Fibroblast of skin of left quadriceps (primary cell): ENCODE measurements at regions not wholly inside any gene's neighbourhood (a gene's known extent, or its start where the extent isn't known, plus 50 kb on each side); places are given as distances from the start of the nearest gene placed in this dataset.

Source experiments
- DNase-seq, 2 experiments: peaks; one replicate each; pipeline ENCODE4 v3.0.0-alpha.2; 2013; ENCODE audit warnings: low read depth in 2 of 2

DNA sequence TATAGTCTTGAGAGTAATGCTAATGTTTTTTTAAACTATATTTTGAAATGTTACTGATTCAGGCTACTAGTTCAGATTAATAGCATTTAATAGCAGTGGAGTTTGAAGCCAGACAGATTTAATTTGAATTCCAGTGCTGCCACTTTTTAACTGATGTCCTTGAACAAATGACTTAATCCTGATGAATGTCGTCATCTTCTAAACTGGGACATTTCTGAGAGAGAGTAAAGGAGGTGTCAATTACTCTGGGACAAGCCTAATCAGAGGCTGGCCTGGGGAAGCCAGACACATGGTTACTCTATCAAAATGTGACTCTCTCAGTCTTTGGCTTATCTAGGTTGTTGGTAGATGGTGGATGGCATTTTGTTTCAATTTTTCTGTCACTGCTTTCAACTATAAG lies 246.7 kb downstream of the HS3ST3A1 start:
- no peak for DNase-seq

DNA sequence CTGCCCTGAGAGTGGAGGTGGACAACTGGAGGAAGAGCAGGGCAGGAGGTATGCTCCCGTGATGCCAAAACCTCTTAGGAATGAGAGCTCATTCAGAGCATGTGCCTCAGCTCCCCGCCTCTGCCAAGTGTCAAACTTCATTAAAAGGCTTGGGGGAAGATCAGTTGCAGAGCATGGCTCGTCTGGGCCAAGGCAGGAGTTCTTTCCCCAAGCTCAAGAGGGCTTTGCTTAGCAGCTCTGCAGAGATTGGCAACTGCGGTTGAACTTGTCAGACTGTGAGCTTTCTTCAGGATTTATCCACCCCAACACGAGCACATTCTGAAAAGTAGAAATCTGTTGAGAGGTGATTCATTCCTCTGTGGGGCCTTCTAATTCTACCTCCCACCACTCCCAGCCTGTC lies 248.1 kb downstream of the HS3ST3A1 start:
- DNase-seq: no peak

DNA sequence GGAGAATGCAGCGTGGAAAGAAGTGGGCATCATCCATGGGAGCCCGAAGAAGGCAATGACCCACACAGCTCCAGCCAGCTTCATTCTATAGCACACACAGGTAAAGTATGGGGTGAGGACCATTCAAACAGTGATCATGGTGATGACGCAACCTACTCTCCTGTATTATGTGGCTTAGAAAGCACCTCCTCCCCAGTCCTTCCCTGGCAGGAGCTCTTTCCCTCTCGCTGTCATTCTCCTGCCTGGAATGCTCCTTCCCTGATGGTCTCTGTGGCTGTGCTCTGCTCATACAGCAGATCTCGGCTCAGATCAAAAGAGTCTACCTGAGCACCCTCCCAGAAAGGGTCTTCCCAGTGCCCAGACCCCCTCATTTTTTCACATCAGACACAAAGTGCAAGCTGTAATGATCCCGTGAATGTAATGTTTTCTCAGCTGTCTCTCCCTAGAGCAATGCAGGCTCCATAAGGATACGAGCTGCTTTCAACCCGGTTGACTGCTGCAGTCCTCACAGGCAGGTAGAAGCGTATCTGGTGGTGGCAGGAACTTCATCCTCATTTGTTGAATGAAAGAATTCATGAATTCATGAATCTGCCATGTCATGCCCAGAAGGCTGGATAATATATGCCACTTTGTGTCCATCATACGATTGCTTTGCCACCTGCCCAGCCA lies 248.8 kb downstream of the HS3ST3A1 start:
- no peak for DNase-seq

DNA sequence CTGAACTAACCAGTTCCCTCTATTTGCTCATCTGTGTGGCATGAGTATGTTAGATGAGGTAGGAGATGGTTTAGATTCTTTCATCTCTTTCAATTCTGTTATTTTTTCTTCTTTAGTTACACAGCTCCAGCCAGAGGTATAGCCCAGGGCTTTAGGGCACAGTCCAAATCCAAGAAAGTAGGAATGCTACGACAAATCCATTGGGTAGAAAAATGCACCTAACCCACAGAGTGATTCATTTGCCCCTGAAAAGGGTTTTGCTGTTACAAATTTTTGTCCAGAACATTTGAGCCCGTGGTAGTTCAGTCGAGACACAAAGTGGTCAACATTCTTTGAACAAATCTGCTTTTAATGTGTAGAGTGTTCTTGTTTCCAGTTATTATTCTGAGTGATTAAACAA lies 250.7 kb downstream of the HS3ST3A1 start:
- DNase-seq: no peak

DNA sequence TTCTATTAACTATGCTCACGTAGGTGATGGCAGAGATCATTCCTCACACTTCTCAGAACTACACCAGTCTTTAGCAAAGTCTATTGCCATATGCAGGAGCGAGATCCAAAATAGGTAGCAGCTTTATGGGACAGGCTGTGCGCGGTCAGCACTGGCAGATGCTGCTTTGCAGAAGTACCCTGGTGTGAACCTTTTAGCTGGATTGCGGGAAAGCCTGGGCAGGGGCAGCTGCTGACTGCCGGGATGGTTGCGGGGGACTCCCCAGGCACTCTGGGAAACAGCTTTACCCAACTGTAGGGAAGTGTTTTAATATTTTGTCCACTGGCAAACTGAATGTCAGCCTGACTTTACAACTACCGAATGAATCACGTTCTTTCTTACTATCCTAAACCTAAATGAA lies 251.3 kb downstream of the HS3ST3A1 start:
- DNase-seq: no peak

DNA sequence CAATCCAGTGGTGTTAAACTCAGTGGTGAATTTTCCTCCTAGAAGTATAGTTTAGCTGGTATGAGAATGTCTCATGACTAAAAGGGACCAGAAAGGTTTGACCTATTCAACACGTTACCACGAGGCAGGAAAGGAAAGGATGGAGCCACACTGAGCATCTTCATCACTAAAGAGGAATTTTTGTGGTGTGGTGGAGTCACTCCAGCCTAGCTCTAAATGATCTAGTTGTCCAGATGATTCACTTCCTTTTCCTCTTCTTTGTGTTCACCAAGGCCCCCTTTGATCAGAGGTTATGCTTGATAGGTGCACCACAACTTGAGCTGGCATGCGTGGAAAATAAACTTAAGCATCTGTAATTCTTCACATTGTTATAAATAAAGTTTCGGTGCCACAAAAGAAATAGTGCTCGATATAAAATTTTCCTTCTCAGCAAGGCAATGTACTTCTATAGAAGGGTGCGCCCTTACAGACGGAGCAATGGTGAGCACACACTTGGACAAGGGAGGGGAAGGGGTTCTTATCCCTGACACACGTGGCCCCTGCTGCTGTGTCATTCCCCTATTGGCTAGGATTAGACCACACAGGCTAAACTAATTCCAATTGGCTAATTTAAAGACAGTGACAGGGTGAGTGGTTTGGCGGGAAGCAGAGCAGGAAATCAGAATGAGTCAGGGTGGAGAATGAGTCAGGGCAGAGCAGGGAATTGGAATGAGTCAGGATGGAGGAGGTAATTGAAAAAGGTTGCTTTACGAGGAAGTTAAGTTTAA lies 254.6 kb downstream of the HS3ST3A1 start:
- DNase-seq: peak; percentile 89 to 90

DNA sequence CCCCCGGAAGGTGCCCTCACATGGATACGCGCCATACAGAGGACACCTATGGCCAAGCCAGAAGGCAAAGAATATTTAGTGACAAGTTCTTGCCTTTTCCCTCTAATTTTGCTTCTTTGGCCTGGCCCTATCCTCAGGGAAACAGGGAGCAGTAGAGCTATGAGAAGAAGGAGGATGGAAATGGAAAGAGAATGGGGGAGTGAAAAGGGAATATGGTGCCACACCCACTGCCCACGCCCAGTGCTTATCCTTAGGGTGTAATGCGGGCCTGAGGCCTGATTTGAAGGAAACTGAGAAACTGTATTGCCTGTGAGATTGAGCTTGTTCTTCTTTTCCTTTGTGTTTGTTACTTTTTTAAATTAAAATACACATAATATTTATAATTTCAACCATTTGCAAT lies 255.1 kb downstream of the HS3ST3A1 start:
- DNase-seq: no peak

DNA sequence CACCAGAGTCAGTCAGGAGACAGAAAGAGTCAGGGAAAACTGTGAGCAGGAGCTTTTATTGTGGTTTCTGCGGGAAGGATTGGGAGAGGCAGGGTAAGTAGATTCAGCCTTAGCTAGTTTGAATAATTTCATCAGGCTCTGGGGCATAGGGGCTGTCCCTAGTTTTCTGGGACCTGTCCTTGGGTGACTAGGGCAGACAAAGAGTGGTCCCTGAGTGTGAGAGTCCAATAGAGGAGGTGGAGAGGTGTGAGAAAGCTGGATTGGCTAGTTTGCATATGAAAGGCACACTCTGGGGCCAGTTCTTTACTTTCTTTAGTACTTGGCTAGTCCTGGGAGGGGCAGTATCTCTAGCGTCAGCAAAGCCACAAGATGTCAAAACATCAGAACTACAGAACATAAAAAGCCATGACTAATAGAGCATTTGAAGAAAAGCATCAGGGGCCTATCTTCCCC lies 255.6 kb downstream of the HS3ST3A1 start:
- peak; percentile 91 to 92 for DNase-seq

DNA sequence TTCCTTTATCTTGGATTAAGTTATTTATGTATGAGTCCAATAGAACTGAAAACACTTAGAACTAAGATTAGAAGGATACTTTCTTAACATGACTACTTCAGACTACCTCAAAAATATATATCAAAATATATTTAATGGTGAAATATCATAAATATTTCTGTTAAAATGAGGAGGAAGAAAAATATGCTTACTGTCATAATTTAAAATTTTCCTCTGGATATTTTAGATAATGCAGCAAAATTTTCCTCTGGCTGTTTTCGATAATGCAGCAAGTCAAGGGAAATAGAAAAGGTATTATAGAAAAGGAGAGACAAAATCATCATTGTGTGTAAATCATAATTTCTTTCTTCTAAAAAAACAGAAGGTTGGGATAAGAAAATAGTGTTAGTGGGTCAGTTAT lies 263.3 kb downstream of the HS3ST3A1 start:
- DNase-seq: no peak

DNA sequence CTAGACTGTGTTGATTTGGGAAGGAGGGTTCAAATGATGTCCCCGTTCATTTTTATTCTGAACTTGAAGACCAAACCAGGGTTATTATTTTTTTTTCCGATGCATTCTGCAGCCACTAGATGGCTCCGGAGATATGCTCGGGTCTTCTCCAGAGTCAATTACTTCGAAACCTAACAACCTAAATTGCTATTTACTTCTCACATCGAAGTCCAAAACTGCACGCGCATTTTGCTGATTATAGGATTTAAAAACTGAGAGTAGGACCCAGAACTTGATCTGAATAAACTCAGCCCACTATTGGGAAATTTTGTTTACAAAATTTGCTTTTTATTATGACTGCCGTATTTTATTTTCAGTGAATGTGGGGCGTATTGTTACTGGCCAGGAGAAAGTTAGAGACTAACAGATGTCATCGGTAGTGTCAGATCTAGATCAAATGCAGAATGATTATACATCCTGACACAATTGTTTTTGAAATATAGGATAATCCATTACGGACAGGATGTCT lies 263.8 kb downstream of the HS3ST3A1 start:
- DNase-seq: peak; percentile 69 to 70

DNA sequence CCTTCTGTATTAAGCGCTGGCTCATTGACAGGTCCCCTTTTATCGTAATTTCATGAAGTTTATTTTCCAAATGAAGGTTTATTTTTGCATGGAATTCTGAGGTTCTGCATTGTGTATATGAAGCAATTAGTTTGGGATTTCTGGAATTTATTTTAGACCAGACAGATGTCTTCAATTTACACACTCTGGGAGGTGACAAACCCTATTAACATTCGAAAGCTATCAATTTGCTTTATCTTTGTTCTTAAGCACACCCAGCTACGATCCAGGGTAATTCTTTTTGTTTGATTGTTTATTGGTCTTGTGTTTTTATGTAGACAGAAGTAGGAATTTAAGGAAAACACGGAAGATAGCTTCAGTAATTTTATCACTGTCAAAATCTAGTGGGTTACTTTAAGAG lies 264.6 kb downstream of the HS3ST3A1 start:
- peak; percentile 72 to 78 for DNase-seq

DNA sequence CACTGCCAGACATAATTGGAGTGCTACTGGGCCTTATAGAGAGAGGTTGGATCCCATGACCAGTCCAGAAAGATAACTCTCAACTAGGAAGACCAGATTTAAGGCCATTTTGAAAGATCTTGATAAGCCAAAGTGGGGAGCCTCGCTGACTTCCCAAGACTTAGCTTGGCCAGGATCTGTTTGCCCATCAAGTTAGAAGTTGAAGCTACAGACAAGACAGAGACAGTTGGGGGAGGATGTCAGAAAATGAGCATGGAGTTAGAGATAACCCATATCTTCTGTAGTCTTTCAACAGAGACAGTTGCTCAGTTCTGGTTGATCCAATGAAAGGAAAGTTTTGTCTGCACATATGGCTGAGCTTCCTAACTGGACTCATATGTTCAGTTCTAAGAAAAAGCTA lies 267.4 kb downstream of the HS3ST3A1 start:
- no peak for DNase-seq

DNA sequence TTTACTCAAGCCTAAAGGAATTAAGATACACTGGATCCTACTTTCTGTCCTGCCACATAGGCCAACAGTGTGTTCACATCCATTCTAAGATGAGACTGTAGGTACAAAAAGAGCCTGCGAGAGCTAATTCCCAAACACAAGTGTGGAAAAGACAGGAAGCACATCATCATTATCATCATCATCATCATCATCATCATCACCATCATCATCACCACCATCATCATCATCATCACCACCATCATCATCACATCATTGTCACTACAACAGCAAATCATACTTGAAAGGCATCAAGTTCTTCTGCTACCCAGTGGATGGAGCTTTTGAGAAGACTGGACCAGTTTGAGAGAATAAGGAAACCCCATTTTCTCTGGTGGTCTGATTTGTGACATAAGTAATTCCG lies 268.1 kb downstream of the HS3ST3A1 start:
- no peak for DNase-seq

DNA sequence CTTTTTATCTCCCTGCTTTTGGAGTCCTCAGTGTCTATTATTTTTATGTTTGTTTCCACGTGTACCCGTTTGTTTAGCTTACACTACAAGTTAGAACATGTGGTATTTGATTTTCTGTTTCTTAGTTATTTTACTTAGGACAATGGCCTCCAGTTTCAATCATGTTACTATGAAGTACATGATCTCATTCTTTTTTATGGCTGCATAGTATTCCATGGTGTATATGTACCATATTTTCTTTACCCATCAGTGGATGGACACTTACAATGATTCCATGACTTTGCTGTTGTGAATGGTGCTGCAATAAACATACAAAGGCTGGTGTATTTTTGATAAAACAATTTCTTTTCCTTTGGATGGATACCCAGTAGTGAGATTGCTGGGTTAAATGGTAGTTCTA lies 269.5 kb downstream of the HS3ST3A1 start:
- DNase-seq: no peak

DNA sequence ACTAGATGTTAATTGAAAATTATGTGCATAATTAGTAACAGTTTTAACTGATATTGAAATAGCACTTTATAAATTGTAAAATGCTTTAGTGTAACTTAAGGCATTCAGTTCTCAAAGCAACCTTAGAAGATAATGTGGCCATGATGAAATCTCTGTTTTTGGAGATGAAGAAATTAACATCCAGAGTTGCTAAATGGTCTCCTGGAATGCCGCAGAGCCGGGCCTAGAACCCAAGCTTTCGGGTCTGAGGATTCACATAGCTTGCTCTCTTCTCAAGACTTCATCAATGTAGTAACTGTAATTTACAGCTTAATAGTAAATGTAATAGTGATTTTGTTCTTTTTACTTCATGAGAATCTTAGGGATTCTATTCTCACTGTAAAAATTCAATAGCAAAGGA lies 272.3 kb downstream of the HS3ST3A1 start:
- DNase-seq: no peak

DNA sequence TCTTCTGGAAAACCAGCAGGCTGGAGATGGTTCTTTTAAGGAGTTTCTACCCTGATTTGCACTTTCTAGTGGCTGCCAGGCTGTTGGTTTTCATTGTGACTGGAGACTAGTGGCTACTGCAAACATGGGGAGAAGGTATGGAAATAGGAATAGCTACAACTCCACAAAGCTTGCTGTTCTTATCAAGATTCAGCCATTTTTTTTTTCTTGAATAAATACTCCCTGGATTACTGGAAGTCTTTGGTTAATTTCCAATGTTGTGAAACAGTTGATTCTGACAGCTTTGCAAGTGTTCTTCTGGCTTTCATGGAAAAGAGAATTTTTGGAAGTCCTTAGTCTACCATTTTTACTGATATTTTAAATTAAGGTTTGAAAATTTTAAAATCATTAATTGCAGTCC lies 277.7 kb downstream of the HS3ST3A1 start:
- DNase-seq: no peak

DNA sequence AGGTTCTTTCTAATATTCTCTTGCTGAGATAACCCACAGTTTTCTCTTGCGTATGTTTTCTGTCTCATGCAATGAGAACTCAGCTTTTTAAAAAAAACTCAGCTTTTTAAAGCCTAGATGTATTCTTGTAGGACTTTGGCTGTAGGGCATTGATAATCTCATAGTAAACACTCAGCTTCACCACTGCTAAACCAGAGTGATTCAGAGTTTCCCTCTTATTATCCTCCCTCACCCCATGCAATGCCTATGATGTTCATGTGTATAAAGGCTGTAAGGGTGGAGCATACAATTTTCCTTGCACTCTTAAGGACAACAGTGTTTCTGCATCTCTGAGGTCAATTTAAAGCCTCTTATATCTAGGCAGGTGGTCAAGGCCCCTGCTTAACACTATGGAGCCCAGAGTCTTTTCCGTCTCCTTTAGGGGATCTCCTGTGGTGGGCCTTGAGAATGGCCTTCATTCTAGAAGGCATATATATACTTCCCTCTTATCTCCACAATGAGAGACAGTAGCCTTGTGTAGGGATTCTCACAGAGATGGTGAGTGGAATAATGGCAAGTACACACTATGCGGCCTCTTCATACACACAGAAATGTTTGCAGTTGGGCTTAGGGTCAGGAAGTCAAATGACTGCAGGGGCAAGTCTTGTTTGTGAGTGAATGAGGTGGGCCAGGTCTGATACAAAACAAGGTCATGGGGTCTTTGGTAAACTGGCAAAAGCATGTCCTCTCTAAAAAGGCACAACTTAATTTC lies 279.6 kb downstream of the HS3ST3A1 start:
- DNase-seq: no peak

DNA sequence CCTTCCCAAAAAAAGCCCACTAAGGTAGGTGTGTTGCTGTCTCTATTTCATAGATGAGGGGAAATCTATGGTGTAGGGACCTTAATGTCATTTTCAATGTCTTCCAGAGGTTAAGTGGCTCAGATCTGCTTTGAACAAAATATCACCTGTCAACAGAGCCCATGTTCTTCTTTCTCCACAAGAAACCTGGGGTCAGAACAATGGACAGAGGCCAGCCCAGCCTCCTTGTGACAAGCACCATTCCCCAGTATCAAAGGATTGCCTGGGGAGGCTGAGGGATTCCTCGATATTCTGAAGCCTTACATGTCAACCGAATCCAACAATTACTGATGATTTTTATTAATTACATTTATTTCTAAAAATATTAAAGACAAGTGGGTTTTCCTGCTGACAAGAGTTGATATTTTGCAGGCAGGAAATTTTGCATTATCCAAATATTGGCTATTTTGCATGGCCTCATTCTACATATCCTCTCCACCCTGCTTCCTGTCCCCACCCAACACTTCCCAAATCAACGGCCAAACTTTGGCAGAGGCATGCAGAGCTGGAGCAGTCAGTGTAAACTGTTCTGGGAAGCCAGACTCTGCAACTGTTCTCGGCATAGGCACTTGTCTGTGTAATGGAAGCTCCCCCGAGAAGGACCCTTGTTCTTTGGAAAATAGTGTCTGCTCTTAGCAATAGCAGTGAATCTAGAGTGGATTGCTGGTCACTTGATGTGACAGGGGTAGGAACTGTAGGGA lies 281.5 kb downstream of the HS3ST3A1 start:
- DNase-seq: no peak

DNA sequence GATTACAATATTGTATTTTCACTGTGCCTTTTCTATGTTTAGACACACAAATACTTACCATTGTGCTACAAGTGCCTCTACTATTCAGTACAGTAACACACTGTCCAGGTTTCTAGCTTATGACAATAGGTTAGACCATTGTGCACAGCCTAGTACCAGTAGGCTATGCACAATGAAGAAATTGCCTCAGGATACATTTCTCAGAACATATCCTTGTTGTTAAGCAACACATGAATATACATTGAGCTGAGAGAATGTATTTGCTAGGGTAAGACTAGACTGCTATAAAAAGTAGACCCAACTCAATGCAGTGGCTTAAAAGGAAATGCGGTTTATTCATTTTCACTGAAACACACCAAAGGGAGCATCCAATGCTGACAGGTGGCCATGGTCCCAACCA lies 285.1 kb downstream of the HS3ST3A1 start:
- DNase-seq: no peak

DNA sequence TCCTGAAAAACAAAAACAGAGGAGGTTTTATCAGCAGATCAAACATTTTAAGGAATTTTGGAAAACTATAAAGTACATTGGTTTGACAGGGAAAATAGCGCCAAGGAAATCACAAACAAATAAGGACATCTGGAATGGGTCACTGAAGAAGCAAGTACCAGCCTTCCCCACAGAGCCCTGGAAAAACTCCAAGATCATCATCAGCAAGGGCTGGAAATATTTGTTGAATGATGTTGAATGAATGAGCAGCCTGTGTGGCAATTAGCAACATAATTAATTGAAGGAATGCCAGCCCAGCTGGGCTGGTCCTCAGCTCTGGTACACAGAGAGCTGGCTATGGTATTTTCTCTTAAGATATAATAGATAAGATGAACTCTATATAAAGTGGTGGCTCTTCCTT lies 290.4 kb downstream of the HS3ST3A1 start:
- DNase-seq: peak; percentile 69 to 70

DNA sequence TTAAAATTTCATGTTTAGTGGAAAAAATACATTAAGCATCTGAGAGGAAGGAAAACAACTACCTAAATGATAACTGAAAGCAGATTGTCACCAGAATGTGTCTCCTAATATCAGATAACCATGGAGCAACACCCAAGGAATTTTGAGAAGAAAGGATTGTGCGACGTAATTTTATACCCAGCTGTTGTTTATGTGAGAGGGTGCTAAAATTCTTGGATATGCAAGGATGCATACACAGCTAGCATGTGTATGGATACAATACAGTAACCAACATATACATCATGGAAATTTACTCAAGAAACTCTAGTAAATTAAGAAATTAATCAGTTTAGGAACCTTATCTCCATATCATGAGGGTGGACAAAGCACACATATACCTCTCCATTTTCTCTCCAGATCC lies 290.9 kb downstream of the HS3ST3A1 start:
- no peak for DNase-seq
